H9 (cell line): ENCODE measurements at regions not wholly inside any gene's neighbourhood (a gene's known extent, or its start where the extent isn't known, plus 50 kb on each side); places are given as distances from the start of the nearest gene placed in this dataset.

Source experiments
- DNase-seq: peaks from one replicate; pipeline ENCODE4 v3.0.0-alpha.2; 2017
- H2AFZ ChIP-seq: one replicate; pipeline ENCODE4 v1.6.1; 2013; ENCODE audit warnings: mild to moderate bottlenecking, low read length, control low read depth, moderate library complexity
- H2AK5ac ChIP-seq: 2 replicates; pipeline ENCODE4 v1.6.1; 2013; ENCODE audit warnings: low read length, control low read depth, mixed read lengths; ENCODE audit not compliant: insufficient read length
- H2BK120ac ChIP-seq: one replicate; pipeline ENCODE4 v1.6.1; 2013; ENCODE audit warnings: low read depth, mild to moderate bottlenecking, low read length, control low read depth, inconsistent platforms; ENCODE audit not compliant: poor library complexity, severe bottlenecking
- H2BK12ac ChIP-seq: 2 replicates; pipeline ENCODE4 v1.6.1; 2013; ENCODE audit warnings: low read length, control low read depth, mixed read lengths, low read depth; ENCODE audit not compliant: insufficient read length
- H2BK15ac ChIP-seq: 2 replicates; pipeline ENCODE4 v1.6.1; 2013; ENCODE audit warnings: low read depth, low read length, control low read depth
- H2BK20ac ChIP-seq: one replicate; pipeline ENCODE4 v1.6.1; 2013; ENCODE audit warnings: low read depth, mild to moderate bottlenecking, low read length, control low read depth, inconsistent platforms; ENCODE audit not compliant: poor library complexity, severe bottlenecking
- H2BK5ac ChIP-seq: 2 replicates; pipeline ENCODE4 v1.6.1; 2013; ENCODE audit warnings: low read length, control low read depth, mixed read lengths; ENCODE audit not compliant: insufficient read length
- H3K14ac ChIP-seq: 2 replicates; pipeline ENCODE4 v1.6.1; 2013; ENCODE audit warnings: low read length, control low read depth; ENCODE audit not compliant: insufficient read depth
- H3K18ac ChIP-seq: 2 replicates; pipeline ENCODE4 v1.6.1; 2013; ENCODE audit warnings: low read depth, mild to moderate bottlenecking, mixed read lengths, low read length, control low read depth; ENCODE audit not compliant: insufficient read length
- H3K23ac ChIP-seq: 2 replicates; pipeline ENCODE4 v1.6.1; 2013; ENCODE audit warnings: low read length, control low read depth, mixed read lengths, low read depth; ENCODE audit not compliant: insufficient read length
- H3K23me2 ChIP-seq: 2 replicates; pipeline ENCODE4 v1.6.1; 2013; ENCODE audit warnings: low read depth, mild to moderate bottlenecking, mixed read lengths, low read length, control low read depth; ENCODE audit not compliant: insufficient read length, poor library complexity, severe bottlenecking
- H3K27ac ChIP-seq: 2 replicates; pipeline ENCODE4 v1.5.1; 2013; ENCODE audit warnings: low read length, control low read depth, mixed read lengths, low read depth; ENCODE audit not compliant: insufficient read length
- H3K27me3 ChIP-seq: 2 replicates; pipeline ENCODE4 v1.6.1; 2013; ENCODE audit warnings: low read length, control low read depth, inconsistent platforms; ENCODE audit not compliant: insufficient read depth
- H3K4ac ChIP-seq: 2 replicates; pipeline ENCODE4 v1.6.1; 2013; ENCODE audit warnings: low read depth, mild to moderate bottlenecking, control low read depth, inconsistent platforms, low read length, moderate library complexity
- H3K4me1 ChIP-seq: 2 replicates; pipeline ENCODE4 v1.6.1; 2013; ENCODE audit warnings: low read length, control low read depth, inconsistent platforms; ENCODE audit not compliant: insufficient read depth
- H3K4me2 ChIP-seq: 2 replicates; pipeline ENCODE4 v1.6.1; 2013; ENCODE audit warnings: low read length, control low read depth, mixed read lengths; ENCODE audit not compliant: insufficient read length, insufficient read depth
- H3K56ac ChIP-seq: 2 replicates; pipeline ENCODE4 v1.6.1; 2013; ENCODE audit warnings: low read depth, mild to moderate bottlenecking, mixed read lengths, low read length, control low read depth; ENCODE audit not compliant: insufficient read length
- H3K79me1 ChIP-seq: 2 replicates; pipeline ENCODE4 v1.6.1; 2013; ENCODE audit warnings: low read depth, mild to moderate bottlenecking, moderate library complexity, low read length, control low read depth, inconsistent platforms; ENCODE audit not compliant: insufficient read depth, poor library complexity, severe bottlenecking
- H3K79me2 ChIP-seq: 2 replicates; pipeline ENCODE4 v1.6.1; 2013; ENCODE audit warnings: low read length, control low read depth, inconsistent platforms; ENCODE audit not compliant: insufficient read depth
- H3K9ac ChIP-seq: 2 replicates; pipeline ENCODE4 v1.6.1; 2013; ENCODE audit warnings: low read length, control low read depth, mixed read lengths; ENCODE audit not compliant: insufficient read length; ENCODE audit errors: extremely low read depth
- H3K9me3 ChIP-seq: one replicate; pipeline ENCODE4 v1.6.1; 2013; ENCODE audit warnings: low read depth, low read length, inconsistent platforms; ENCODE audit not compliant: control insufficient read depth
- H3T11ph ChIP-seq: one replicate; pipeline ENCODE4 v1.6.1; 2013; ENCODE audit warnings: mild to moderate bottlenecking, low read length, control low read depth, inconsistent platforms
- H4K20me1 ChIP-seq: one replicate; pipeline ENCODE4 v1.6.1; 2013; ENCODE audit not compliant: control insufficient read depth, insufficient read length, insufficient read depth
- H4K5ac ChIP-seq: 2 replicates; pipeline ENCODE4 v1.6.1; 2013; ENCODE audit warnings: low read depth, mild to moderate bottlenecking, mixed read lengths, low read length, control low read depth; ENCODE audit not compliant: insufficient read length
- H4K8ac ChIP-seq: replicated peaks from 2 replicates; pipeline ENCODE4 v1.6.1; 2013; ENCODE audit warnings: low read length, control low read depth, mixed read lengths, low read depth; ENCODE audit not compliant: insufficient read length
- H4K91ac ChIP-seq: 2 replicates; pipeline ENCODE4 v1.6.1; 2013; ENCODE audit warnings: low read depth, mild to moderate bottlenecking, moderate library complexity, mixed read lengths, low read length, control low read depth; ENCODE audit not compliant: insufficient read length
- H3K27ac Mint-ChIP-seq, 3 experiments: 2 replicates in 2 of 3; 3 replicates in 1 of 3; pipeline ENCODE4 v1.8.0; 2020 to 2021; ENCODE audit warnings: mixed read lengths in 3 of 3, mild to moderate bottlenecking in 1 of 3, moderate library complexity in 1 of 3
- H3K27me3 Mint-ChIP-seq: 2 replicates; pipeline ENCODE4 v1.8.0; 2021; ENCODE audit warnings: low read depth, mild to moderate bottlenecking, moderate library complexity, mixed read lengths
- H3K36me3 Mint-ChIP-seq, 3 experiments: 2 replicates in 2 of 3; 3 replicates in 1 of 3; pipeline ENCODE4 v1.8.0; 2020 to 2021; ENCODE audit warnings: low read depth in 3 of 3, mixed read lengths in 3 of 3; ENCODE audit not compliant: insufficient read depth in 1 of 3
- H3K4me1 Mint-ChIP-seq, 2 experiments: 2 replicates each; pipeline ENCODE4 v1.8.0; 2020; ENCODE audit warnings: mixed read lengths in 2 of 2
- H3K4me3 Mint-ChIP-seq, 2 experiments: 2 replicates in 1 of 2; 3 replicates in 1 of 2; pipeline ENCODE4 v1.8.0; 2020 to 2021; ENCODE audit warnings: mild to moderate bottlenecking in 2 of 2, mixed read lengths in 2 of 2, moderate library complexity in 1 of 2
- H3K9me3 Mint-ChIP-seq, 2 experiments: 2 replicates in 1 of 2; 3 replicates in 1 of 2; pipeline ENCODE4 v1.8.0; 2020; ENCODE audit warnings: mild to moderate bottlenecking in 2 of 2, mixed read lengths in 2 of 2, moderate library complexity in 1 of 2
- WGBS: extraction: QIAGEN DNeasy Blood & Tissue Kit; methylation state at CpG from one replicate; pipeline ENCODE4 v1.1.7; 2013; ENCODE audit warnings: missing lambda C conversion rate, low lambda C conversion rate, mixed read lengths; ENCODE audit not compliant: insufficient read length; ENCODE audit errors: extremely low coverage; 5-methylcytosine and 5-hydroxymethylcytosine counted together
- TF ChIP-seq, protein P1 (sequence below): fragments of 200-600 bp; sonication (generic); conservative IDR thresholded peaks from 3 replicates; pipeline ENCODE4 v1.8.0; 2021; ENCODE audit warnings: antibody characterized with exemption, mild to moderate bottlenecking

DNA sequence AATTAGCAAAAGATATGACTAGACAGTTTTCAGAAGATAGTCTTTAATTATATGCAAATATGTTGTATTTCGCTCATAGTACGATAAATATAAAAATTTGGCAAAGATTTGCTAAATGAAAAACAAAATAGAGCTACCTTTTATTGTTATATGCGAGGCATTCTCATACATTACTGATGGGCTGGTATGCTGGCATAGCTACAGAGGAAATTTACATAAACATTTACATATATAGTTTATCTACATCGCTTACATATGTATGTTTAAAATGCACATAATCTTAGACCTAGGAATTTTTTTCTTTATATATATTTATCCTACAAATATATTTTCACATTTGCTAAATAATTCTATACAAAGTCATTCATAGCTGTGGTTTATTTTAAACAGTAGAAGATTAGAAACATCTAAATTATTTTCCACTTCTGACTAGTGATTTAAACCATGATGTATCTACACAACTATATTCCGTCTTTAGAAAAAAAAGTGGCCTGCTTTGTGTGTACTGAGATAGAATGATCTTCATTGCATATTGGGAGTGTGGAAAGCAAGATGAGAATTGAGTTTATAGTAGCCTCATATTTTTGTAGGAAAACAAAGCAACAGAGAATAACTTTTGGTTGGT, 1345.0 kb upstream of the SLC10A2 start:
- no peak overlapping the region for H3K14ac ChIP-seq
- no peak overlapping the region for H2AK5ac ChIP-seq
- no peaks in the 10 kb centered on the region for H3K27me3 ChIP-seq
- H3K27ac Mint-ChIP-seq: no peak overlapping the region
- no peak overlapping the region for H4K5ac ChIP-seq
- no peak overlapping the region for H4K8ac ChIP-seq
- H3K18ac ChIP-seq: no peak overlapping the region
- no peak overlapping the region for H3T11ph ChIP-seq
- H4K91ac ChIP-seq: no peak overlapping the region
- no peaks in the 10 kb centered on the region for H3K79me2 ChIP-seq
- H2BK20ac ChIP-seq: no peak overlapping the region
- no peaks in the 10 kb centered on the region for H3K27me3 Mint-ChIP-seq
- DNase-seq: no peak
- no peak overlapping the region for H3K4ac ChIP-seq
- H3K4me2 ChIP-seq: no peak overlapping the region
- TF ChIP-seq, protein P1, sequence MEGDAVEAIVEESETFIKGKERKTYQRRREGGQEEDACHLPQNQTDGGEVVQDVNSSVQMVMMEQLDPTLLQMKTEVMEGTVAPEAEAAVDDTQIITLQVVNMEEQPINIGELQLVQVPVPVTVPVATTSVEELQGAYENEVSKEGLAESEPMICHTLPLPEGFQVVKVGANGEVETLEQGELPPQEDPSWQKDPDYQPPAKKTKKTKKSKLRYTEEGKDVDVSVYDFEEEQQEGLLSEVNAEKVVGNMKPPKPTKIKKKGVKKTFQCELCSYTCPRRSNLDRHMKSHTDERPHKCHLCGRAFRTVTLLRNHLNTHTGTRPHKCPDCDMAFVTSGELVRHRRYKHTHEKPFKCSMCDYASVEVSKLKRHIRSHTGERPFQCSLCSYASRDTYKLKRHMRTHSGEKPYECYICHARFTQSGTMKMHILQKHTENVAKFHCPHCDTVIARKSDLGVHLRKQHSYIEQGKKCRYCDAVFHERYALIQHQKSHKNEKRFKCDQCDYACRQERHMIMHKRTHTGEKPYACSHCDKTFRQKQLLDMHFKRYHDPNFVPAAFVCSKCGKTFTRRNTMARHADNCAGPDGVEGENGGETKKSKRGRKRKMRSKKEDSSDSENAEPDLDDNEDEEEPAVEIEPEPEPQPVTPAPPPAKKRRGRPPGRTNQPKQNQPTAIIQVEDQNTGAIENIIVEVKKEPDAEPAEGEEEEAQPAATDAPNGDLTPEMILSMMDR: no peak
- no peaks in the 10 kb centered on the region for H4K20me1 ChIP-seq
- H2BK5ac ChIP-seq: no peak overlapping the region
- H3K27ac ChIP-seq: no peak overlapping the region
- H3K4me1 ChIP-seq: no peaks in the 10 kb centered on the region
- no peak overlapping the region for H3K23ac ChIP-seq
- no CpG with 5 or more reads among the region's 5 CpGs for WGBS
- no peaks in the 10 kb centered on the region for H3K9me3 Mint-ChIP-seq
- H2BK15ac ChIP-seq: no peak overlapping the region
- no peaks in the 10 kb centered on the region for H3K36me3 Mint-ChIP-seq
- no peaks in the 10 kb centered on the region for H3K23me2 ChIP-seq
- H3K4me1 Mint-ChIP-seq: no peaks in the 10 kb centered on the region
- H3K56ac ChIP-seq: no peak overlapping the region
- no peaks in the 10 kb centered on the region for H3K9me3 ChIP-seq
- no peak overlapping the region for H2BK12ac ChIP-seq
- H3K9ac ChIP-seq: no peak overlapping the region
- no peak overlapping the region for H3K4me3 Mint-ChIP-seq
- no peaks in the 10 kb centered on the region for H3K79me1 ChIP-seq
- H2AFZ ChIP-seq: no peak overlapping the region
- H2BK120ac ChIP-seq: no peak overlapping the region
